Sciatic nerve (tissue), 2 donors: ENCODE measurements at regions not wholly inside any gene's neighbourhood (a gene's known extent, or its start where the extent isn't known, plus 50 kb on each side); places are given as distances from the start of the nearest gene placed in this dataset.

Experiments used
- ATAC-seq: fragments of 200-7000 bp; cut with Tn5 transposase; one replicate; pipeline ENCODE4 v1.9.1; 2020; ENCODE audit warnings: mild to moderate bottlenecking, moderate library complexity
- DNase-seq: peaks from one replicate; pipeline ENCODE4 v3.0.0-alpha.2; 2020; ENCODE audit warnings: low spot score
- intact Hi-C: fragments of 100-400 bp; cut with DNase I; formaldehyde crosslinking; loops from one replicate; pipeline ENCODE4 v1.14.2; 2022
- donor health status: DM: no; HTN: no; CAD: no.
- donor health status: DM: no; HTN: no; CAD: no.

DNA sequence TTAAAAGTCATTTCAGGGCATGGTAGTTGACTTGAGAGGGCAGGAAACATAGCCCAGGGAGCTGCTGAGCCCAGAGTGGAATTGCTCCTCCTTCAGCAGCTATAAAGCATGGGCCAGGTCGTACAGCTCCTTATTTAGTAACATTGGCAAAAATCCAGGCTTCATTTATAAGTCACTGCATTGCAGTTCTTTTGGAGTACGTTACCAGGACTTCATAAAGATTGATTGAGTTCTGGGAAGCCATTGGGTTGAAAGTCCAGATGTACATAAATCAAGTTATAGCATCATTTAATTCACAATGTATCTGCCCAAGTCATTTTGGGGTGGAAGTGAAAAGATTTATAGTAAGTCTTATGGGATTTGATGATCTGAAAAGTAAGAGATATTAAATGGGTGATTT lies 53.0 kb upstream of the ANKEF1 start:
- DNase-seq (no peak), ATAC-seq (no peak)
- intact Hi-C loops, result no loop called here

DNA sequence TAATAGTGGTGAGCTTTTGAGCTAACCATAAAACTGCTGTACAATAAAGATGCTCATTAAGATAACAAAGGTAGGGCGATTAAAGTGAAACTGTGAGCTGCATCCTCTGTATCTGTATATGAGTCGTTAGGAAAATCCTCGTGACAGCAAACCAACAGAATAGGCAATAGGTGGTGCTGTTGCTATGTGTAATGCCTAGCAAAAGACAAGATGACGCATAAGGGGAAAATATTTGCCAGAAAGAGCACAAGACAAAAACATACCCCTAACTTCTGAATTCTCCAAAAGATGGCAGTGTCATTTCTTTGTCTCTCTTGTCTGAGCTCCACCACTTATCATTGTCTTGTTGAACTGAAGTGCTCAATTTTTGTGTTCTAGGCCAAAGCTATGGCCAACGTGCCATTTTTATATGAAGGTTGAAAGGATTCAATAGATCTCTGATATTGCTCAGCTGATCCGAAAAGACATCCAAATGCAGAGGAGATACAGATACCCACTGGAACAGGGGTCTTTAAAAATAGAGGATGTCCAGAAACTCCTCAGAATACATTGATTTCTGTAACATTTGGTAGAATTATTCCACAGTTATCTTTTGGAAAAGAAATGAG lies 56.3 kb upstream of the ANKEF1 start:
- intact Hi-C loops, result no loop called here
- peak; percentile 97 for ATAC-seq
- no peak for DNase-seq

DNA sequence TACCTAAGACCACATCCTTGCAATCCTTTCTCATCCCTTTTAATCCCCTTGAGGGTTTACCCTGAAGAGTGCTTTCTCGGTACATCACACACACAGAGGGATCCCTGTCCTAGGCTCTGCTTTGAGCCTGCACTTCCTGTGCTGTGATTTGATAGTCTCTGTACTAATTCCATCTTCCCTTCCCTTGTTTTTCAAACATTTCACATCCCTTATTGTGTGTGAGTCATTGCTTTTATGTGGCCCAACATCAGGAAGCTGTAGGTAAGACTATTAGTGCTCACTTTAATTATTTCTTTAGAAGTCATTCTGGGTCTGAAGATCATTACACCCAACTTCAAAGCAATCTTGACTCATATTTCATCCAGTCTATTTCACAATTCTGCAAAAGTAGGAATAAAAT lies 57.2 kb upstream of the ANKEF1 start:
- intact Hi-C loops, result no loop called here
- ATAC-seq, result no peak
- DNase-seq, result no peak

DNA sequence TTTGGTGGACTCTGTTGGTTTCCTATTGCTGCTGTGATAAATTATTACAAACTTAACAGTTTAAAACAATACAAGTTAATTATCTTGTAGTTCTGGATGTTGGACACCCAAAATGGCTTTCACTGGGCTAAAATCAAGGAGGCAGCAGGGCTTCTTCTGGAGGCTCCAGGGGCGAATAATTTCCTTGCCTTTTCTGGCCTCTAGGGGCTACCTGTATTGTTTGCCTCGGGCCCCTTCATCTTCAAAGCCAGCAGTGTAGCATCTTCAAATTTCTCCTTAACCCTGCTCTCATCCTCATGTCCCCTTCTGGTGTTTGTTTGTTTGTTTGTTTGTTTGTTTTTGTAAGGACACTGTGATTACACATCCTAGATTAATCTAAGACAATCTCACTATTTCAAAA lies 60.5 kb upstream of the ANKEF1 start:
- intact Hi-C loops, result no loop called here
- ATAC-seq (no peak), DNase-seq (no peak)

DNA sequence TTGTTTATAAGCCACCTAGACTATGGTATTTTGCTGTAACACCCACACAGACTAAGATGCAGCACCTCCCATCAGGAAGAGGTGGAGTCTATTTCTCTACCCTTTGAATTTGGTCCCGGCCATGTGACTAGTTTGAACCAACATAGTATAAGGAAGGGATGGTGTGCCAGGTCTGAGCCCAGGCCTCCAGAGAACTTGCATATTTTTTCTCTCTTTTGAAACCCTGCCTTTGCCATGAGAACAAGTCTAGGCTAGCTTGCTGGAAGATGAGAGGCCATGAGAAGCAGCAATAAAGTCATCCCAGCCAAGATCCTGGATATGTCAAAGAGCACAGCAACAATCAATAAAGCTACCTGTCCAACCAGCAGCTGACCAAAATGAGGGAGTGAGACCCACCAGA lies 63.0 kb upstream of the ANKEF1 start:
- no peak for DNase-seq
- no peak for ATAC-seq
- intact Hi-C loops, result no loop called here

DNA sequence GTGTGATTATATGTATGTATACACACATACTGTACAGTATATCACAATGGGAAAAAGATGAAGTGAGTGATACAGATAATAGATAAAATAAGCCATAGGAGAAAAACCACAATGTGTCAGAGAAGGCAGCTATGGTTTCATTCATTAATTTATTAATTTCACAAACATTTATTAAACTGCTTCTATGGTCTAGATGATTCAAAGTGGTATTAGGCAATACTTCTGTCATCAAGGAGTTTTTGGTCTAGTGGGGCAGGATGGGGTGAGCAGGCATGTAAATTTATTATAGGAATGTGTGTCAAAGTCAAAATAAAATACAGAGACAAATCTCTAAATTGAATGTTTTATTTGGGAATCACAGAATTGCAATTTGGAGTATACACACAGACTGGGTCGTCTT lies 65.2 kb upstream of the ANKEF1 start:
- intact Hi-C loops, result no loop called here
- DNase-seq, result no peak
- ATAC-seq, result no peak

DNA sequence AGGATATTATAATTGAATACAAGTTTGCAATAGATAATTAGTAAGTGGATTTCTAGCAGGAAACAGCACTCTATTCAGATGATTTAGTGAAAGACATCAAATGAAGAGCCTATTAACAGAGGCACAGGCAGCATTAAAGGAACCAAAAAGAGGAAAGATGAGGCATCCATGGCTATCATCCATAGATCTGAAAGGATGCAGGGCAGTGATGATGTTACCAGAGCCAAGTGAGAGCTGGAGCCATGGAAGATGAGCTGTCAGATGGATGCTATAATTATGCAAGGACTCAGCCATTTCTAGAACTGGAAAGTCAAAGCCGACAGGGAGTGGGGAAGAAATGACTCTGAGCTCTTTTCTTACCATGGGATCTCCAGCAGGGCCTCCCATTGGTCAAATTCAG lies 66.8 kb upstream of the ANKEF1 start:
- DNase-seq (no peak), ATAC-seq (no peak)

DNA sequence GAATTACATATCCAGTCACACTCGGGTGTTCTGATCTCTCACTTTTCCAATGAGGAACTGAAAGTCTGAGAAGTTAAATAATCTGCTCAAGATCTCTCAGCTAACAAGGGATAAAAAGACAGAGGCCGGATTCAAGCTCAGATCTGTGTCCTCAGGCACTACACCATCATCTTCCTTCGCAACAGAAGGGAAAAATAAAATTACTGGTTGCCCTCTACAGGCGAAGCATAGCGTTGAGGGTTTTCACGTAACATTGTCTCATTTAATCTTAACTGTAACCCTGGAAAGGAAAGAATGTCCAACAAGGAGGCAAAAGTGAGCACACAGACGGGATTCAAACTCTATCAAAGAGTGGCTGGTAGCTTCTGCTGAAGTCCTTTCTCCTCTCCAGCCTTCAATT lies 67.8 kb upstream of the ANKEF1 start:
- intact Hi-C loops, result no loop called here
- ATAC-seq, result no peak
- no peak for DNase-seq

More for the DNA sequence above, 66.8 kb upstream of the ANKEF1 start:
- intact Hi-C loops, result no loop called here

DNA sequence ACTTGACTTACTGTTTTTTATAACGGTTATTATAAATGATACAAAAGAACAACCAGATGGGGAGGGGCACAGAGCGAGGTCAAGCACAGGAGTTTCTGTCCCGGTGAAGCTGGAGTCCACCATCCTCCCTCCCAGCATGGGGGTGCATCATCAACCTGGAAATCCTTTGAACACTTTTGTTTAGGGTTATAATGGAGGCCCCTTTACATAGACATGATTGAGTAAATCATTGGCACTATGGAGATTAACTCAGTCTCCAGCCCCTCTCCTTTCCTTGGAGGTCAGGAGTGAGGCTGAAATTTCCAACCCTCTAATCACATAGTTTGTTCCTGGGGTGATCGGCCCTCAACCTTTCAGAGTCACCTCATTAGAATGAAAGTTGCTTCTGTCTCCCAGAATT lies 71.8 kb upstream of the ANKEF1 start:
- ATAC-seq (no peak), DNase-seq (no peak)
- intact Hi-C loops, result no loop called here

DNA sequence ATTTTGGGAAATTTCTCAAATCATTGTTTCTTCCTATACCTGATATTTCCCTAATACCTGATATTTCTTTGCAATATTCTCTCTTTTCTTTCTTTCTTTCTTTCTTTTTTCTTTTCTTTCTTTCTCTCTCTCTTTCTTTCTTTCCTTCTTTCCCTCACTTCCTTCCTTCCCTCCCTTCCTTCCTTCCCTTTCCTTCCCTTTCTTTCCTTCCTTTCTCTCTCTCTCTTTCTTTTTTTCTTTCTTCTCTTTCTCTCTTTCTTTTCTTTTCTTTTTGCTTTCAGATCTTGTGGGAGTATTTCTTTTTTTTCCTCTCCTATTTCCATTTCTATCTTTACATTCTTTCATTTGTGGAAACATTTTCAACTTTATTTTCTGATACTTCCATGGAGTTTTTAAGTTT lies 76.1 kb upstream of the ANKEF1 start:
- ATAC-seq, result no peak
- DNase-seq, result no peak
- intact Hi-C loops, result no loop called here

DNA sequence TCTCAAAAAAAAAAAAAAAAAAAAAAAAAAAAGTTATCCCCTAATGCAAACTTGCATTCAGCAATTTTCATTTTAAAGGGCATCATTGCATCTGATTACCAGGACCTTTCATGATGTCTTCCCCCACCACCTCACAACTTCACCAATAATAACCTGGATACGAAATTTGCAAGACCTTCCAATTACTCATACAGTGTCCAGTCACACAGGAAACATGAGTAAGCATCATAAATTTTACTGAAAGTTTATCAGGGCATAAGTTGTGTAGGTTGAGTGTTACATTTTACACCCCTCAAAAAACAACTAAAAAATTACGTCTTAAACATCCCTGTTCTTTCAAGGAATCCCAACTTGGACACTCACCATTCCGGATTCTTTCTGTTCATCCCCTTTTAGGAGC lies 79.1 kb upstream of the ANKEF1 start:
- ATAC-seq (no peak), DNase-seq (no peak)
- intact Hi-C loops, result no loop called here

DNA sequence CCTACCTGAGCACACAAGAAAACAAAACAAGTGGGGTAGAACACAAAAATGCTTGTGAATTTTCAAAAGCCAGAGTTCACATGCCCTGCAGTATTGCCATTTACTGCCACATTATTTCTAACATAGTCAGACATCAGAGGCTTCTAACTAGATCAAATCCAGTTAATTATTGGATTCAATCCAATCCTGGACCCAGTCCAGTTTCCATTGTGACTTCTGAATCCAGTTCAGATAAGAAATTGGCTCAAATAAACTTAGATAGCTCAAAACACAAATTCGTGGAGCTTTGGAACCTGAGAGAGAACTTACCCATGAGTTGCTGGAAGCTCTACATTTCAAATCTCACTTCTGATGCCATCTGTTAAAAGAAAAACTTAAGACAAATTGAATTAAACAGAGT lies 85.2 kb upstream of the ANKEF1 start:
- intact Hi-C loops, result no loop called here
- no peak for ATAC-seq

DNA sequence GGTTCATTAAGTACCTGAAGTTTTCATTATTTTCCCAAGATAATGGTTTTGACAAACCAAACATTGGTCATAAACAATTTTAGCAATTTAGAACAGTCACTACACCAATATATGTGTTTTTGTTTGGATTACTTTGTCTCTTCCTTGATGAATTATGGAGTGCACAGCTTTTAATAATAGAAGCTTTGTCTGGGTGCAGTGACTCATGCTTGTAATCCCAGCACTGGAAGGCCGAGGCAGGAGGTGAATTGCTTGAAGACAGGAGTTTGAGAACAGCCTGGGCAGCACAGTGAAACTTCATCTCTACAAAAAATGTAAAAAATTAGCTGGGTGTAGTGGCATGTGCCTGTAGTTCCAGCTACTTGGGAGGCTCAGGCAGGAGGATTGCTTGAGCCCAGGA lies 89.4 kb upstream of the ANKEF1 start:
- DNase-seq (no peak), ATAC-seq (no peak)
- intact Hi-C loops, result no loop called here

More for the DNA sequence above, 85.2 kb upstream of the ANKEF1 start:
- no peak for DNase-seq

DNA sequence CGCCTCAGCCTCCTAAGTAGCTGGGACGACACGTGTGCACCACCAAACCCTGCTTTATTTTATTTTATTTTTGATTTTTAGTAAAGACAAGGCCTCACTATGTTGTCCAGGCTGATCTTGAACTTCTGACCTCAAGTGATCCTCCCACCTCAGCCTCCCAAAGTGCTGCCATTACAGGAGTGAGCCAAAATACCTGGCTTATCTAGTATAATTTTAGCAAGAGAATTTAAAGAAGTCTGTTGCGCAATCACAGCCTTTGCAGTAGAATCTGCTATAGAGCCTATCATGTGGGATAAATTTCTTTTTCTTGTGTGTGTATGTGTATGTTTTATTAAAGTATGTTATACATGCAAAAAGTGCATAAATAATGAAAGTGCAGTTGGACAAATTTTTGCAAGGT lies 92.1 kb upstream of the ANKEF1 start:
- ATAC-seq (no peak), DNase-seq (no peak)
- intact Hi-C loops, result no loop called here

DNA sequence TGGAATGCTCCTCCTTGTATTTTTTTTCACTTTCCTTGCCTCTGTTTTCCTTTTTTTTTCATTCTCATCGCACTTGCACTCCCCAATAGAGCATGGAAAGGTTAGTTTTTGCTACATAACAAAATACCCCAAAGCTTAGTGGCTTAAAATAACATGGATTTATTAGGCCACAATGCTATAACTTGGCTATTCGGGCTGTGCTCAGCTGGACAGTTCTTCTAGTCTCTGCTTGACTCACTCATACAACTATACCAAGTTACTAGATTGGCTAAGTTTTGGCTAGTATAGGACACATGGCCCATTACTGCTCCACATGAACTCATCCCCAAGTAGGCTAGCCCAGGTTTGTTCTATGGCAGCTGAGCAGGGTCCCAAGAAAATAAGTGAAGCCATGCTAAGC lies 94.5 kb upstream of the ANKEF1 start:
- intact Hi-C loops, result no loop called here

DNA sequence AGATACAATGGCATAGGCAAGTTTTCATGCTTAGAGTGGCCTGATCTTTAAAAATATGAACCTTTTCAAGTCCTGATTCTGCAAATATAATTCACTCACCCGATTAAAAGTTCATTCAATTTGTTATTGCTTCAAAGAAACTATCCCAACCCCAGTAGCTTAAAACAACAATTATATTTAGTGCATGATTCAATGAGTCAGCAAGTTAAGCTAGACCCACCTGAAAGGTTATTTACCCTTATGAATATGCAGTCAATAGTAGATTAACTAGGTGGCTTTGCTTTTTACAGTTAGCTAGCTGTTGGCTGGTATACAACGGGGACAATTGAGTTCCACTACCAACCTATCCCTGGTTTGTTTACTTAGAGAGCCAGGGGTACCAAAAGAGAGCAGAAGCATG lies 95.6 kb upstream of the ANKEF1 start:
- intact Hi-C loops, result no loop called here
- DNase-seq (no peak), ATAC-seq (no peak)

More for the DNA sequence above, 94.5 kb upstream of the ANKEF1 start:
- no peak for DNase-seq
- no peak for ATAC-seq

DNA sequence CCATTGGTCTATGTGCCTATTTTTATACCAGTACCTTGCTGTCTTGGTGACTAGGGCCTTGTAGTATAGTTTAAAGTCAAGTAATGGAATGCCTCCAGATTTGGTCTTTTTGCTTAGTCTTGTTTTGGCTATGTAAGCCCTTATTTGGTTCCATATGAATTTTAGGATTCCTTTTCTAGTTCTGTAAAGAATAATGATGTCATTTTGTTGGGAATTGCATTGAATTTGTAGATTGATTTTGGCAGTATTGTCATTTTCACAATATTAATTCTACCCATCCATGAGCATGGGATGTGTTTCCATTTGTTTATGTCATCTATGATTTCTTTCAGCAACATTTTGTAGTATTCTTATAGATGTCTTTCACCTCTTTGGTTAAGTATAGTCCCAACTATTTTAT lies 96.4 kb upstream of the PAK5 start:
- no peak for ATAC-seq
- no peak for DNase-seq
- intact Hi-C loops, result no loop called here

DNA sequence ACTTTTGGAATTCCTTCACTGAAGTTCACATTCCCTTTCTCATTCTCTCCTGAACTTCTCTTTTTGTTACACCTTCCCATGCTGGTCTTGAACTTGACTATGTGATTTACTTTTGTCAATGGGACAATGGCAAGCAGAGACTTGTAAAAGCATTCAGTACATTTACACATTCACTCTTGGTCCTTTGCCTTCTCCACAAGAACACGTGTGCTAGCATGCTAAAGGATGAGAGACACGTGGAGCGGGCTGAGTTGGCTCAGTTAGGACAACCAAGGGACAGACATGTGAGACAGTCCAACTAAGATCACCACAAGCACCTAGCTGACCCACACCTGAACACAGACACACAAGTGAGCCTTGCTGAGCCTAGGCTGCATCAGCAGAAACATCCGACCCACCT lies 91.3 kb upstream of the PAK5 start:
- intact Hi-C loops, result no loop called here
- ATAC-seq (no peak), DNase-seq (no peak)

DNA sequence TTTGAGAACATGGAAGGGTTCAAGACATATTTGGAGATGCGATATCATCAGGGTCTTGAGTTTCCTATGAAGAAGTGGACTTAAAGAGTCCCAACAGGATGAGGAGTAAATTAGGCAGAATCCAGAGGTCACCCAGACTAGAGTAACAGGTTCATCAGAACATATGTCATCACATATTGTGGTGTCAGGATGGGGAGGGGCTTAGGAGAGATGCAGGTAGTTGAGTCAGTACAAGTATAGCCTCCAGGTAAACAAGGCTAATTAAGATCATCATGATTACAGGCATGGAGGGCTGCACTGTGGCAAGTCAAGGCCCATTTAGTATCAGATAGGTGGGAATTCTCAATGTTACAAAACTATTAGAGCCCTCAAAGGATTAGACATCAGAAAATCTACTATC lies 90.1 kb upstream of the PAK5 start:
- intact Hi-C loops, result no loop called here

DNA sequence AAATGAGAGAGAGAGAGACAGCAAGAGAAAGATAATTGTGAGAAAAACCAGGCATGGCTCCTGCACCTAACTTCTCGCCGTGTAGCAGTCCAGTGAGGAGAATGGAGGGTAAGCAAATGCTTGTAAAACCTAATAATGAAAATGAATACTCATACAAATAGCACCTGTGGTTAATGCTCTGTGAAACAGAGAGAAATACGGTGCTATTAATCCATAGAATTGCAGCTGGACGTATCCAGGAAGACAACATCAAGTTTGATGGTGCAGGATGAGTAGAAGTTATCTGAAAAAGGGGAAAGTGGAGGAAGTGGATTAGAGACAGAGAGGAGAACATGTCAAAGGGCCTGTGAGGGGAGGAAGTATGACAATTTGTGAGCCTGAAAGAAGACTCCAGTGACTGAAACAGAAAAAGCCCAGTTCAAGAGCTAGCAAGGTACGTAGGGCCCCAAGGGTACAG lies 89.4 kb upstream of the PAK5 start:
- no peak for ATAC-seq
- intact Hi-C loops, result no loop called here
- no peak for DNase-seq

More for the DNA sequence above, 90.1 kb upstream of the PAK5 start:
- no peak for DNase-seq
- ATAC-seq, result no peak

DNA sequence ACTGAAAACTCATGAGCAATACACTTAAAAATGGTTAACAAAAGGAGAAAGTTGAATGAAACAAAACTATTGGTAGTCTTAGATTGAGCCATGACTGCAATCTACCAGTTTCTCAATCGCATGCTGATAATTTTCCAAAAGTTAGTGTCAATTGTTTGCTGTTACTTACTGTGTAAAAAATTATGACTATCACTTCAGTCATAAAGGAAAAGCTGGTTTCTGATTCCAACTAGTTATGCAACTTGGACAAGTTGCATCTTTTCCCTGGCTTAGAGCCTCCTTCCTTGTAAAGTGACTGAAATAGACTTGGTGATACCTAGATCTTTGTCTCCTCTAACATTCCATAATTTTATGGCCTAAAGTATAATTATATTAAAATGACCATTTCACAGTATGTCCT lies 88.3 kb upstream of the PAK5 start:
- intact Hi-C loops, result no loop called here

DNA sequence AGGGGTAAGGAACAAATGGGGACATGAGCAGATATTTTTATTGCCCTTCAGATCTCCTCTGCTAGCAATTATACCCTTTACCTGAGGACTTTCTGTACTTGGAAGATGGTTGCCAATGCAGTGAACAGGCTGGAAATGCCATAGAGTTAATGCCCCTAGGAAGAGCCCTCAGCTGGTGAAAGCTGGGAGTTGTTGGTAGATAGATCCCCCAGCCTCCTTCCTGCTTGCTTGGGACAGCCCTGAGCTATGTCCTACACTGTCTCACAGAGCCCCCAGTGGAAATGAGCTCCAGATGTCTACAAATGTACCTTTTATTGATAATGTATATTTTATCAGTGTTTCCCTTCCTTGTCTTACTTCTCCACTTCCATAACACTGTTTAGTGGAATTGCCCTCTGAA lies 87.6 kb upstream of the PAK5 start:
- ATAC-seq (no peak), DNase-seq (no peak)
- intact Hi-C loops, result no loop called here

More for the DNA sequence above, 88.3 kb upstream of the PAK5 start:
- DNase-seq (no peak), ATAC-seq (peak; percentile 67)
